ENCODE measurements at regions not wholly inside any gene's neighbourhood (a gene's known extent, or its start where the extent isn't known, plus 50 kb on each side); places are given as distances from the start of the nearest gene placed in this dataset.

DNA sequence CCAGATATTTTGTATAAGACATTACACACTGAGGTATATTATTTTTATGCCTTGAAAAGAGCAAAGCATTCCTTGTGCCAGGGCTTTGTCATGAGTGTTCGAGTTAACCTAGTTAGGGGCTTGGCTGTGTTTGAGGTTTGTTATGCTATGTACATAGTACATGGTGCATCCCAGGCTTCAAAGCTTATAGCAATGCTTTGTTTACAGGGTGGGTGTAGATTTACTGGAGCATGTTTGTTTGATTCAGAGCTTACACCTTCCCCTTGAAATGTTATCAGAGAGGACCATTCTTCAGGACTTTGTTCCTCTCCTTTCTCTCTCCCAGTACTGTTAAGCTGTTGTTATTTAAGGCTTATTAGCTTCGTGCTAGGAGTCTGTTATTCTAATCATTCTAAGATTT is 738.7 kb upstream of the LRRTM4 start (continued):
- TF ChIP-seq SALL1 (CRISPR knock-in tag; IDR thresholded peaks at IDR 0.05) (peak; percentile 87; the same call in 1 of the 2 replicates), HHEX (CRISPR knock-in tag; IDR thresholded peaks at IDR 0.05) (peak; percentile 92), ZNF550 (CRISPR knock-in tag; IDR thresholded peaks at IDR 0.05; ENCODE audit: borderline replicate concordance) (no peak), AKAP8 (CRISPR knock-in tag; IDR thresholded peaks at IDR 0.05) (no peak), ZFP1 (CRISPR knock-in tag; IDR thresholded peaks at IDR 0.05) (0 out of 2 replicates have a peak, but pooled peaks have one; percentile 74), HCFC1 (IDR thresholded peaks at IDR 0.05; ENCODE audit: low read depth, low read length) (no peak), KDM1A (CRISPR knock-in tag; IDR thresholded peaks at IDR 0.05) (no peak; the same call in 1 of the 2 replicates), CAMTA2 (CRISPR knock-in tag; IDR thresholded peaks at IDR 0.05; ENCODE audit: borderline replicate concordance) (no peak), ZNF891 (CRISPR knock-in tag; IDR thresholded peaks at IDR 0.05) (no peak), SMC3 (IDR thresholded peaks at IDR 0.05; ENCODE audit: low read length) (no peak), BCL6 (CRISPR knock-in tag; IDR thresholded peaks at IDR 0.05) (peak; percentile 88), POLR2AphosphoS2 (IDR thresholded peaks at IDR 0.05; ENCODE audit: low read depth, low read length) (no peak), GZF1 (CRISPR knock-in tag; IDR thresholded peaks at IDR 0.05) (no peak), ZNF883 (CRISPR knock-in tag; IDR thresholded peaks at IDR 0.05; ENCODE audit: not compliant biosample characterization) (no peak), ZNF260 (CRISPR knock-in tag; IDR thresholded peaks at IDR 0.05; ENCODE audit: borderline replicate concordance, low read depth) (no peak), RBM39 (IDR thresholded peaks at IDR 0.05; ENCODE audit: low read depth, low read length, poor library complexity, severe bottlenecking) (no peak), ZNF33A (CRISPR knock-in tag; IDR thresholded peaks at IDR 0.05; ENCODE audit: borderline replicate concordance) (no peak), RFXAP (CRISPR knock-in tag; IDR thresholded peaks at IDR 0.05; ENCODE audit: borderline replicate concordance) (no peak), ZMYM3 (CRISPR knock-in tag; IDR thresholded peaks at IDR 0.05) (no peak), ZNF782 (CRISPR knock-in tag; IDR thresholded peaks at IDR 0.05; ENCODE audit: borderline replicate concordance) (no peak), HMG20A (CRISPR knock-in tag; IDR thresholded peaks at IDR 0.05; ENCODE audit: borderline replicate concordance) (peak; percentile 97), MEF2D (CRISPR knock-in tag; IDR thresholded peaks at IDR 0.05) (peak; percentile 70; the same call in 1 of the 2 replicates)
- TF ChIP-seq, protein P1, sequence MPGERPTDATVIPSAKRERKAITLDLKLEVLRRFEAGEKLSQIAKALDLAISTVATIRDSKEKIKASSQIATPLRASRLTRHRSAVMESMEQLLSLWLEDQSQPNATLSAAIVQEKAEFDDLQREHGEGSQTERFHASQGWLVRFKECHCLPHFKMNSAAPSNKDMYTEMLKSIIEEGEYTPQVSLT (CRISPR knock-in tag; IDR thresholded peaks at IDR 0.05; ENCODE audit: borderline replicate concordance, low read depth): no peak
- TF ChIP-seq, protein P2, sequence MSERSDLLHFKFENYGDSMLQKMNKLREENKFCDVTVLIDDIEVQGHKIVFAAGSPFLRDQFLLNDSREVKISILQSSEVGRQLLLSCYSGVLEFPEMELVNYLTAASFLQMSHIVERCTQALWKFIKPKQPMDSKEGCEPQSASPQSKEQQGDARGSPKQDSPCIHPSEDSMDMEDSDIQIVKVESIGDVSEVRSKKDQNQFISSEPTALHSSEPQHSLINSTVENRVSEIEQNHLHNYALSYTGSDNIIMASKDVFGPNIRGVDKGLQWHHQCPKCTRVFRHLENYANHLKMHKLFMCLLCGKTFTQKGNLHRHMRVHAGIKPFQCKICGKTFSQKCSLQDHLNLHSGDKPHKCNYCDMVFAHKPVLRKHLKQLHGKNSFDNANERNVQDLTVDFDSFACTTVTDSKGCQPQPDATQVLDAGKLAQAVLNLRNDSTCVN (CRISPR knock-in tag; IDR thresholded peaks at IDR 0.05; ENCODE audit: borderline replicate concordance): no peak
- TF ChIP-seq, protein P3, sequence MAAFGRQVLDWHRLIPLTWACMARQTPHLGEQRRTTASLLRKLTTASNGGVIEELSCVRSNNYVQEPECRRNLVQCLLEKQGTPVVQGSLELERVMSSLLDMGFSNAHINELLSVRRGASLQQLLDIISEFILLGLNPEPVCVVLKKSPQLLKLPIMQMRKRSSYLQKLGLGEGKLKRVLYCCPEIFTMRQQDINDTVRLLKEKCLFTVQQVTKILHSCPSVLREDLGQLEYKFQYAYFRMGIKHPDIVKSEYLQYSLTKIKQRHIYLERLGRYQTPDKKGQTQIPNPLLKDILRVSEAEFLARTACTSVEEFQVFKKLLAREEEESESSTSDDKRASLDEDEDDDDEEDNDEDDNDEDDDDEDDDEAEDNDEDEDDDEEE (CRISPR knock-in tag; IDR thresholded peaks at IDR 0.05): no peak
- TF ChIP-seq, protein P4, sequence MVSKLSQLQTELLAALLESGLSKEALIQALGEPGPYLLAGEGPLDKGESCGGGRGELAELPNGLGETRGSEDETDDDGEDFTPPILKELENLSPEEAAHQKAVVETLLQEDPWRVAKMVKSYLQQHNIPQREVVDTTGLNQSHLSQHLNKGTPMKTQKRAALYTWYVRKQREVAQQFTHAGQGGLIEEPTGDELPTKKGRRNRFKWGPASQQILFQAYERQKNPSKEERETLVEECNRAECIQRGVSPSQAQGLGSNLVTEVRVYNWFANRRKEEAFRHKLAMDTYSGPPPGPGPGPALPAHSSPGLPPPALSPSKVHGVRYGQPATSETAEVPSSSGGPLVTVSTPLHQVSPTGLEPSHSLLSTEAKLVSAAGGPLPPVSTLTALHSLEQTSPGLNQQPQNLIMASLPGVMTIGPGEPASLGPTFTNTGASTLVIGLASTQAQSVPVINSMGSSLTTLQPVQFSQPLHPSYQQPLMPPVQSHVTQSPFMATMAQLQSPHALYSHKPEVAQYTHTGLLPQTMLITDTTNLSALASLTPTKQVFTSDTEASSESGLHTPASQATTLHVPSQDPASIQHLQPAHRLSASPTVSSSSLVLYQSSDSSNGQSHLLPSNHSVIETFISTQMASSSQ (IDR thresholded peaks at IDR 0.05; ENCODE audit: low read depth): peak; percentile 72
- TF ChIP-seq, protein P4 (CRISPR knock-in tag; IDR thresholded peaks at IDR 0.05; ENCODE audit: borderline replicate concordance): peak; percentile 21; the same call in 1 of the 2 replicates

Data from HepG2 (cell line).